A549 (cell line): ENCODE measurements at regions not wholly inside any gene's neighbourhood (a gene's known extent, or its start where the extent isn't known, plus 50 kb on each side); places are given as distances from the start of the nearest gene placed in this dataset.

ENCODE experiments used
- CEBPB ChIP-seq, 2 experiments: fragments of >200 bp in 1 of 2; sonication (Bioruptor Twin) in 1 of 2; formaldehyde crosslinking in 1 of 2; IDR thresholded peaks; 2 replicates each; pipeline ENCODE4 v1.6.1; 2012 to 2016
- CHD4 ChIP-seq: fragments of 200-600 bp; sonication (generic); IDR thresholded peaks from 2 replicates; pipeline ENCODE4 v1.6.1; 2016; ENCODE audit warnings: antibody characterized with exemption, mild to moderate bottlenecking, borderline replicate concordance
- CTCF ChIP-seq: fragments of >200 bp; sonication (Bioruptor Twin); formaldehyde crosslinking; IDR thresholded peaks from 3 replicates; pipeline ENCODE4 v1.5.1; 2016
- EHMT2 ChIP-seq: fragments of 200-600 bp; sonication (generic); IDR thresholded peaks from 2 replicates; pipeline ENCODE4 v1.6.1; 2016; ENCODE audit warnings: antibody characterized with exemption, low read depth, mild to moderate bottlenecking, moderate library complexity
- ELK1 ChIP-seq: fragments of 150-350 bp; IDR thresholded peaks from 2 replicates; pipeline ENCODE4 v1.6.1; 2014; ENCODE audit warnings: low read depth, mild to moderate bottlenecking, low read length
- HMGXB4 ChIP-seq: fragments of 250-450 bp; sonication (Bioruptor Pico); IDR thresholded peaks from 2 replicates; pipeline ENCODE4 v1.5.0; 2021; ENCODE audit warnings: mild to moderate bottlenecking, moderate library complexity, borderline replicate concordance
- JUN ChIP-seq, 2 experiments: fragments of >200 bp; sonication (Bioruptor Twin); formaldehyde crosslinking; IDR thresholded peaks; 2 replicates in 1 of 2; 3 replicates in 1 of 2; pipeline ENCODE4 v1.6.1; 2016 to 2017
- MAX ChIP-seq: IDR thresholded peaks from 2 replicates; pipeline ENCODE4 v1.6.1; 2012
- POLR2A ChIP-seq: IDR thresholded peaks from 2 replicates; pipeline ENCODE4 v1.6.1; 2012; ENCODE audit warnings: mild to moderate bottlenecking, low read length
- POLR2AphosphoS2 ChIP-seq: conservative IDR thresholded peaks from 2 replicates; pipeline ENCODE4 v1.6.1; 2012; ENCODE audit warnings: low read length, improper control_type of control experiment, inconsistent platforms
- RNF2 ChIP-seq: fragments of 200-600 bp; sonication (generic); IDR thresholded peaks from 2 replicates; pipeline ENCODE4 v1.6.1; 2016; ENCODE audit warnings: low read depth, mild to moderate bottlenecking, antibody characterized with exemption, moderate library complexity, borderline replicate concordance
- ZFP36 ChIP-seq: fragments of 450-650 bp; IDR thresholded peaks from 2 replicates; pipeline ENCODE4 v1.6.1; 2014; ENCODE audit warnings: borderline replicate concordance; ENCODE audit not compliant: partially characterized antibody
- TF ChIP-seq, protein P1 (sequence below): fragments of 200-600 bp; sonication (generic); IDR thresholded peaks from 2 replicates; pipeline ENCODE4 v1.6.1; 2016; ENCODE audit warnings: antibody characterized with exemption, mild to moderate bottlenecking, moderate library complexity

DNA sequence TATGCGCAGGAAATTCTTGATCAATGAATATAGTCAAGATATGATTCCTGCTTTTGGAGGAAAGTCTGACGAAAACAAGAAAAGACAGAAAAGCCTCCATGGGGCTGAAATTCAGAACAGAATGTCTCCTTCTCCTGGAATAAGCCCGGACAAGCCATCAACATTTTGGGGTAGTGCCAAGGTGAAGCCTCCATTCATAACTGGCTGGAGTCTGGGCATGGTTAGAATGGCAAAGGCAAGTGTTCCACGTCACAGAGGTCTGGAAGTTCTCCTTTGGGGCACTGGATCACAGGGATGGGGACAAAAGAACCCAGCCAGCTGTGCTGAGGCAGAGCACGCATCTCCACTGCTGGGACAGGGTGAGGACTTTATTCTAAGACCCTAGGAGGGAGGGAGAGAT is 505.7 kb downstream of the CMPK2 start:
- no peak for TF ChIP-seq POLR2AphosphoS2
- TF ChIP-seq ZFP36, result no peak
- TF ChIP-seq CTCF, result no peak
- TF ChIP-seq CHD4, result no peak
- no peak for TF ChIP-seq CEBPB (IDR thresholded peaks at IDR 0.05)
- TF ChIP-seq POLR2A, result no peak
- TF ChIP-seq JUN (IDR thresholded peaks at IDR 0.05), result no peak
- no peak for TF ChIP-seq RNF2
- TF ChIP-seq ELK1, result no peak
- TF ChIP-seq, protein P1, sequence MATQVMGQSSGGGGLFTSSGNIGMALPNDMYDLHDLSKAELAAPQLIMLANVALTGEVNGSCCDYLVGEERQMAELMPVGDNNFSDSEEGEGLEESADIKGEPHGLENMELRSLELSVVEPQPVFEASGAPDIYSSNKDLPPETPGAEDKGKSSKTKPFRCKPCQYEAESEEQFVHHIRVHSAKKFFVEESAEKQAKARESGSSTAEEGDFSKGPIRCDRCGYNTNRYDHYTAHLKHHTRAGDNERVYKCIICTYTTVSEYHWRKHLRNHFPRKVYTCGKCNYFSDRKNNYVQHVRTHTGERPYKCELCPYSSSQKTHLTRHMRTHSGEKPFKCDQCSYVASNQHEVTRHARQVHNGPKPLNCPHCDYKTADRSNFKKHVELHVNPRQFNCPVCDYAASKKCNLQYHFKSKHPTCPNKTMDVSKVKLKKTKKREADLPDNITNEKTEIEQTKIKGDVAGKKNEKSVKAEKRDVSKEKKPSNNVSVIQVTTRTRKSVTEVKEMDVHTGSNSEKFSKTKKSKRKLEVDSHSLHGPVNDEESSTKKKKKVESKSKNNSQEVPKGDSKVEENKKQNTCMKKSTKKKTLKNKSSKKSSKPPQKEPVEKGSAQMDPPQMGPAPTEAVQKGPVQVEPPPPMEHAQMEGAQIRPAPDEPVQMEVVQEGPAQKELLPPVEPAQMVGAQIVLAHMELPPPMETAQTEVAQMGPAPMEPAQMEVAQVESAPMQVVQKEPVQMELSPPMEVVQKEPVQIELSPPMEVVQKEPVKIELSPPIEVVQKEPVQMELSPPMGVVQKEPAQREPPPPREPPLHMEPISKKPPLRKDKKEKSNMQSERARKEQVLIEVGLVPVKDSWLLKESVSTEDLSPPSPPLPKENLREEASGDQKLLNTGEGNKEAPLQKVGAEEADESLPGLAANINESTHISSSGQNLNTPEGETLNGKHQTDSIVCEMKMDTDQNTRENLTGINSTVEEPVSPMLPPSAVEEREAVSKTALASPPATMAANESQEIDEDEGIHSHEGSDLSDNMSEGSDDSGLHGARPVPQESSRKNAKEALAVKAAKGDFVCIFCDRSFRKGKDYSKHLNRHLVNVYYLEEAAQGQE, result no peak
- TF ChIP-seq MAX, result no peak
- TF ChIP-seq EHMT2, result no peak
- no peak for TF ChIP-seq HMGXB4 (CRISPR knock-in tag)
